ENCODE measurements at regions not wholly inside any gene's neighbourhood (a gene's known extent, or its start where the extent isn't known, plus 50 kb on each side); places are given as distances from the start of the nearest gene placed in this dataset.

DNA sequence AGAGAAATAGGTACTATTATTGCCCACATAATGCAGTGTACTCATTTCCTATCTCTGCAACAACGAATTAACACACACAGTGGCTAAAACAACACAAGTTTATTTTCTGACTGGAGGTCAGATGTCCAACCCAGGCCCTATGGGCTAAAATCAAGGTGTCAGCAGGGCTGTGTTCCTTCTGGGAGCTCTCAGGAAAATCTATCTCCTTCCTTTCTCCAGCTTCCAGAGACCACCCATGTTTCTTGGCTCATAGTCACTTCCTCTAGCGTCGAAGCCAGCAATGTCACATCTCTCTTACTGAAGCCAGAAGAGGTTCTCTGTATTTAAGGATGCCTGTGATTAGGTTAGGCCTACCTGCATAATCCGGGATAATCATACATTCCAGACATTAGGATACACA, 60.9 kb upstream of the TOP1 start:
- TF ChIP-seq, protein P1, sequence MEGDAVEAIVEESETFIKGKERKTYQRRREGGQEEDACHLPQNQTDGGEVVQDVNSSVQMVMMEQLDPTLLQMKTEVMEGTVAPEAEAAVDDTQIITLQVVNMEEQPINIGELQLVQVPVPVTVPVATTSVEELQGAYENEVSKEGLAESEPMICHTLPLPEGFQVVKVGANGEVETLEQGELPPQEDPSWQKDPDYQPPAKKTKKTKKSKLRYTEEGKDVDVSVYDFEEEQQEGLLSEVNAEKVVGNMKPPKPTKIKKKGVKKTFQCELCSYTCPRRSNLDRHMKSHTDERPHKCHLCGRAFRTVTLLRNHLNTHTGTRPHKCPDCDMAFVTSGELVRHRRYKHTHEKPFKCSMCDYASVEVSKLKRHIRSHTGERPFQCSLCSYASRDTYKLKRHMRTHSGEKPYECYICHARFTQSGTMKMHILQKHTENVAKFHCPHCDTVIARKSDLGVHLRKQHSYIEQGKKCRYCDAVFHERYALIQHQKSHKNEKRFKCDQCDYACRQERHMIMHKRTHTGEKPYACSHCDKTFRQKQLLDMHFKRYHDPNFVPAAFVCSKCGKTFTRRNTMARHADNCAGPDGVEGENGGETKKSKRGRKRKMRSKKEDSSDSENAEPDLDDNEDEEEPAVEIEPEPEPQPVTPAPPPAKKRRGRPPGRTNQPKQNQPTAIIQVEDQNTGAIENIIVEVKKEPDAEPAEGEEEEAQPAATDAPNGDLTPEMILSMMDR (IDR thresholded peaks at IDR 0.05; ENCODE audit: poor library complexity) = no peak
- no peak for TF ChIP-seq EZH2phosphoT487 (IDR thresholded peaks at IDR 0.05; ENCODE audit: low read depth, severe bottlenecking, unreplicated experiment)

All from hepatocyte (in vitro differentiated cells).